Glomerular visceral epithelial cell (primary cell): ENCODE measurements at regions not wholly inside any gene's neighbourhood (a gene's known extent, or its start where the extent isn't known, plus 50 kb on each side); places are given as distances from the start of the nearest gene placed in this dataset.

ENCODE experiments used
- DNase-seq: peaks from one replicate; pipeline ENCODE4 v3.0.0-alpha.2; 2016; ENCODE audit errors: extremely low spot score

DNA sequence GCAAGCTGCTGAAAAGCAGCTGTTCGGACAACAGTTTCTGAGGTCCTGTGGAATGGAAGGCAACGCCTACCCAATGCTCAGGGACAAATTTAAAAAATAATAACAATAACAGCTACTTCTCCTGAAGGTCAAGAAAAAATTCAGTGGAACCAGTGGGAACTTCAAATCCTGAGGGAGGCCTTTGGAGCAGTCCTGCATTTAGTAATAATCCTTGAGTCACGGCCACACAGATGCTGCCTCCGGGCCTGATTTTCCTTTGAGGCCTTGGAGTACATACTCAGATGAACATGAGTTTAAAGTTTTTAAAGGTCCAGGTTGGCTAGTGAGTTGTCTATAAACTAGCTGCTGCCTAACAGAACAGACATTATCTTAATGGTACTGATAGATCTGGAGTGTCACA is 268.0 kb downstream of the MSRB3 start:
- no peak for DNase-seq

DNA sequence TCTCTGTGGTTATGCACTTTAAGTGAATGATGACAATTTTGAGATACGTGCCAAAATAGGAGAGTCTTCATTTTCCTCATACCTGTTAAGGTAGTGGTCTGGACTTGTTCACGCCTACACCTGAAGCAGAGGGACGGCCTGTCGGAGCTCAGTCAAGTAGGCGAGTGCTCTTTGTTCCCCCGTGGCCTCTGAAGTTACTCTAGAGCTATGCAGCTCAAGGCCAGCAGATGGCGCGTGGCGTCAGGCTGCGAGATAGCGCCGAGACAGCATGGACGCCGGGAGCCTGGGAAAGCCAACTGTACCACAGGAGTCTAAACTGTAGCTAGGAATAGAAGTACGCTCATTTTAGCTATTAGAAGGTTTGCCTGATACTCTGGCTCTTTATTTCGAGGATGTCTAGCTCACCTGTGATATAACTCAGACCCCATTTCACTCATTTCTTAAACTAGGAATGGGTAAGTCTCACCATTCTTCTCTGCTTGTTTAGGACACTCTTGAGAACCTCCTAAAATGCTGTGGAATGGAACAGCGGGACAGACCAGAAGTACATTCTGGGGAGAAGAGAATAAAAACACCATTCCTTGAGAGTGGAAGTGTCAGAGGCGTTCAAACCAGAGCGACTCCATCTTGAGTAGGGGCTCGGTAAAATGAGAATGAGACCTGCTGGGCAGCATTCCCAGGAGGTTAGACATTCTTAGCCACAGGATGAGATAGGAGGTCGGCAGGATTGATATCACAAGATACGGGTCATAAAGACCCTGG is 267.4 kb upstream of the HMGA2 start:
- DNase-seq = peak; percentile 77

DNA sequence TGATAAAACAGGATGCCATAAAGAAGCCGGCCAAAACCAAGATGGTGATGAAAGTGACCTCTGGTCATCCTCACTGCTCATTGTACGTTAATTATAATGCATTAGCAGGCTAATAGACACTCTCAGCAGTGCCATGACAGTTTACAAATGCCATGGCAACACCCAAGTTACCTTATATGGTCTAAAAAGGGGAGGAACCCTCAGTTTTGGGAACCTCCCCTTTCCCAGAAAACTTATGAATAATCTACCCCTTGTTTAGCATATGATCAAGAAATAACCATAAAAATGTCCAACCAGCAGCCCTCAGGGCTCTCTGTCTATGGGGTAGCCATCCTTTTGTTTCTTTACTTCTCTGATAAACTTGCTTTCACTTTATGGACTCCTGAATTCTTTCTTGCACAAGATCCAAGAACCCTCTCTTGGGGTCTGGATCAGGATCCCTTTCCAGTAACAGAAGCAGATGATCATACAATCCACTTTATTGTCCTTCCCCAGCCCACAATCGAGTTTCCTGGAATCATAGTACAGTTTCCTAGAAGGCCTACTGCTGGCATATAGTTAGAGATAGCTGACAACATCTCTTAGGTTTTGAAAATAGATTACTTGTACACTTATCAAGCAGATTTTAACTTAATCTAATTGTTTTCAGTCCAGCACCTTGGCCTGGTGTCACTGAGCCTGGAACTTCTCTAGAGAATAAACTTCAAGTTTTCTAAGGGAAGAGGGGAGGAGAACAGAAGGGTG is 266.7 kb upstream of the HMGA2 start:
- no peak for DNase-seq

DNA sequence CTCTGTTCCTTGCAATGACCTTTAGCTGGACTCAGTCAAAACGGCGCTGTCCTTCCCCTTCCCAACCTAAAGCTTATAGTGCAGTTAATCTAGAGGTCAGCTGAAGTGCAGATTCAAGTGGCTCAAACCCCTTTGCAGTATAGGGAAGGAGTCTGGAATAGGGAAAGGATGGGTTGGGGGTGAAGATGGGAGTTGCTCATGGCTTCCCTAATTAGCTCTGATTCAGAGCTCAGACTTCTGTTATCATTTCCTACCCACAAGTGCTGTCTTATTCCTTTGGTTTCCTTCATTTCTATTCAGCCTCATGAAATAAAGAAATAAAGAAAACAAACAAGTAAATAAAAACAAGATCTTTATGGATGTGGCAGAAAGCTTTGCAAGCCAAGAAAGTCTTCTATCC is 264.0 kb upstream of the HMGA2 start:
- DNase-seq = no peak

DNA sequence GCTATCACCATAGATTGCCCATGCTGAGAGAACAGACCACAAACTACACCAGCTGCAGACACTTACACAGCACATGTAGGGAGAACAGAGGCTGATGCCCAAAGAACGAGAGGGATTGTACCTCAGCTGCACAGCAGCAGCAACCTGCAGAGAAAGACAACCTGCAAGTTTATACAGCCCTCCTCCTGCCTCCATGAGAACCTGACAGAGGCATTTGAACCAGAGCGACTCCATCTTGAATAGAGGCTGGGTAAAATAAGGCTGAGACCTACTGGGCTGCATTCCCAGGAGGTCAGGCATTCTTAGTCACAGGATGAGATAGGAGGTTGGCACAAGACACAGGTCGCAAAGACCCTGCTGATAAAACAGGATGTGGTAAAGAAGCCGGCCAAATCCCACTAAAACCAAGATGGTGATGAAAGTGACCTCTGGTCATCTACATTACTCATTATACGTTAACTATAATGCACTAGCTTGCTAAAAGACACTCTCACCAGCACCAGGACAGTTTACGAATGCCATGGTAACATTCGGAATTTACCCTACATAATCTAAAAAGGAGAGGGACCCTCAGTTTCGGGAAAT is 262.4 kb upstream of the HMGA2 start:
- peak; percentile 84 for DNase-seq

DNA sequence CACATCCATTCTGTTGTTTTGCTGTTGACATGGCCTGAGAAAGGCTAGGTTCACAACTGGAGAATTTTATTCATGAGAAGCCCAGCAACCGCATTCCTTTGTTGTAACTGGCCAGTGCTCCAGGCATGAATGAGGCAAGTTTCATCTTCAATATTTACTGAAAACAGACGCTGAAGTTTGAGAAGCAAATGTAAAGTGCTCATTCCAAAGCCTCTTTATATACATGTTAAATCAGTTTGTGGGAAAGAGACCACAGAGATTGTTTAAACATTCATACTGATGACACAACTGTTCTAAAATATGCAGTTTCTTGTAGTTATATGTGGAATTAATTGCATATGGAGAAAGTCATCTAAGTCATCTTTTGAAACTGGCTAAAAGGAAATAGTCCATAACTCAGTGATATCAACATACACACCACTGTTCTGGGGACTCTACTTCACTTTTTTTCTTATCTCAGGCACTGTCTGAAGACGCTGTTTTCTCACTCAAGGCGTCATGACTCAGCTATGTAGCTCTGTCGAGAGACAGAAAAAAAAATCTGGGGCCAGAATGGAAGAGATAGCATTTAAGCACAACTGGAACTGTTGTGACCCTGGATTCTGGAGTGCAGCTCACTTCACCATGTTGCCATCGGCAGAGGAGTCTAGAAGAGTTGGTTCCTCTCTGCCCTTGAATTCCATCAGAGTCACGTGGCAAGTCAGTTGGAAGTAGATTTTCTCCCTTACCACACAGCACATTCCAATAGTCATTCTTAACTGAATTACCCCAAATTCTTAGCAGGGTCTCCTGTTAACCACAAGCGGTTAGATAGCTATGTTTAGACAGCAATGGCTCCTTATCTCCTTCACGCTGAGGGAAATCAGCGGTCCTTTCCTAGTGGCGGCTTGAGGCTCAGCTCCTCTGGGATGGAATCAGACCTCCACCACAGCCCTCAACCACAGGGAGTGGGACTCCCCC is 258.4 kb upstream of the HMGA2 start:
- peak; percentile 89 for DNase-seq

DNA sequence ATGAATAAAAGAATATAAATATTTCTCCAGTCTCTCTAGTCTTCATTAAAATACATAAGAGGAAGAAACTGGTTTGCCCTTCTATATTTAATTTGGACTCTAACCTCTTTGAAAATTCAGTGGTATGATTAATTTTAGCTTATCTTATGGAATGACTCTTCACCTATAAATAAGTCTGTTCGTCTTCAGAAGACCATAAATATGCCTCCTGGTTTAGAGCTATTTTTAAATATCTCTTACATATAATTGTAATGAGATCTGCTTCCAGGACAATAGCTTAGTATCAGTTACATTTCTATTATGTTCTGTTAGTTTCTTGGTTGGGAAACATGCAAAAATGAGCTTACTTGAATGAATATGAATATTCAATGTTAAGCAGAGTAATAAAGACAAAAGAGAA is 257.5 kb upstream of the HMGA2 start:
- no peak for DNase-seq

DNA sequence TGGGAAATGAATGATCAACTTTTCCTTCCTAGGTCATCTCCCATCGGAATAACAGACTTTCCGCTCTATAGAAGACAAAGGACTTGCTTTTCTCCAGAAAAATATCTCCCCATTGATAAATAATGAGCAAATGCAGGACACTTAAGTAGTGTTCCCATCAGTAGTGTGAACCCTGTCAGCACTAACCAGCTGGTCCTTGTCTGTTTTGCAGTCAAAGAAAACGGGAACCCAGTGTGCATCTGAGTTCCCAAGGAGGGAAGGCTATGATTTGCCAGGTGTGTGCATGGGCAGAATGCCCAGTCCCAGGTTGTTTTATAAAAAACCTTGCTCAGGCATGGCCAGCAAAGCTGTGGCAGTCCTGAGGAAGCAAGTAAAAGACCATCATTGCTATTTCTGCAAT is 256.5 kb upstream of the HMGA2 start:
- no peak for DNase-seq

DNA sequence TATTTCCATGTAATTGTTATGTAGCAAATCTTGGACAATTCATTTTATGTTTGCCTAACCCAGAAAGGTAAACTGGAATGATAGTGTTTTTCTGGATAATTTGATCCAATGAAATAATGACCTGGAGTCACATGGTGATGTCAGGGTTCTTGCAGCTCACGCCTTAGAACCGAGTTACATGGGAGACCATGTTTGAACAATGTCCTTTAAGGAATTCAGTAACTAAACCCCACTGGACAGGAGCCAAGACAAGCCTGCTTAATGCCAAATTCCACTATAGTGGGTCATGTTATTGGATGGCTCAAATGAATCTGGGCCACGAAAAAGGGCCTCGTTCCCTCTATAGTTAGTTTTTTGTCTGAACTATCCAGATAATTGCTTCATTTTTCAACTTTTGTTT is 255.8 kb upstream of the HMGA2 start:
- peak; percentile 81 for DNase-seq

DNA sequence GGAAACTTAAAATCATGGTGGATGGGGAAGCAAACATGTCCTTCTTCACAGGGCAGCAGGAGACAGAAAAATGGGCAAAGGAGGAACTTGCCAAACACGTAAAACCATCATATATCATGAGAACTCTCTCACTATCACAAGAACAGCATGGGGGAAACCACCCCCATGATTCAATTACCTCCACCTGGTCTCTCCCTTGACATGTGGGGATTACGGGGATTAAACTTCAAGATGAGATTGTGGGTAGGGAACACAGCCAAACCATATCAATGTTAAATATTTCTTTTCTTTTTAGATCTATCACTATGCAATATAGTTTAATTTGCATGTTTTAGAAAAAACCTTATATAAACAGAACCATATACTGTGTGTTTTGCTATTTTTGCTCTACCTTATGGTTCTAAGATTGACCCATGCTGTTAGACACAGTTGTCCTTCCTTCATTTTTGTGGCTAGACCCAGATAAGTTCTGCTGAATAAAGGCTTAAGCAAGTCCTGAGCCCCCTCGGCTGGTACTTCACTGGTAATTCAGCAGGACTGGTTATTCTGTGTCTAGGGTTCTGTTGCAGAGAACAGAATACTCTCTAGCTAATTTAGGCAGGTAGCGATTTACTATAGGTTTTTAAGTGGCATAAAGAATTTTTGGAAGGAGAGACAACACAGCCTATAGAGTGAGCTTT is 253.7 kb upstream of the HMGA2 start:
- DNase-seq = no peak

DNA sequence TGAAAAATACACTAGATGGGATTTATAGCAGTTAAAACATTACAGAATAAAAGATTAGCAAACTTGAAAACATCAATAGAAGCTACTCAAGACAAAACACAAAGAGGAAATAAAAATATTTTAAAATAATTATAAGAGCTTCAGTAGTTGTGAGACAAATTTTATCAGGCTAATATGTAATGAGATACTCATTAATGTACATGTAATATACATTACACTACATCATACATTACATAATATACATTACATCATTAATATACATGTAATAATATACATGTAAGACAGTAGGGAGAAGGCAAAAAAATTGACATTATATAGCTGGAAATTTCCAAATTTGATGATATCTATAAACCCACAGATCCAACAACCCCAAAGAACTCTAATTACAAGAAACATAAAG is 249.4 kb upstream of the HMGA2 start:
- DNase-seq = no peak

DNA sequence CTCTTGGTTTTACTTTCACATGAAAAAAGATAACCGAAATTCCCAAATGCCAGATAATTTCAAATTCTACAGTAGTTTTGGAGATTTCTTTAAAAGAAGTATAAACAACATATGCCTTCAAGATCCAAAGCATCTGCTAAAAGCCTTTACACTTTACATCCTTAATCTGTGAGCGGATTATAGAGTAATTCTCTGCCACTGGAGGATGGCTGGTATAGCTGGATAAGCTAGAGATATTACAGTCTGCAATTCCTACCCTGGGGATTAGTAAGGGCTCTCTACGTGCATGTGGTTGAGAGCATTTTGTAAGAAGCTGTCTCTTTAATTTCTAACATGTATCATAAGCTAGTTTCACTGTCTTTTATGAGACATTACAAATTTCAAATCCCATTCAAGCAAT is 240.3 kb upstream of the HMGA2 start:
- DNase-seq = no peak

DNA sequence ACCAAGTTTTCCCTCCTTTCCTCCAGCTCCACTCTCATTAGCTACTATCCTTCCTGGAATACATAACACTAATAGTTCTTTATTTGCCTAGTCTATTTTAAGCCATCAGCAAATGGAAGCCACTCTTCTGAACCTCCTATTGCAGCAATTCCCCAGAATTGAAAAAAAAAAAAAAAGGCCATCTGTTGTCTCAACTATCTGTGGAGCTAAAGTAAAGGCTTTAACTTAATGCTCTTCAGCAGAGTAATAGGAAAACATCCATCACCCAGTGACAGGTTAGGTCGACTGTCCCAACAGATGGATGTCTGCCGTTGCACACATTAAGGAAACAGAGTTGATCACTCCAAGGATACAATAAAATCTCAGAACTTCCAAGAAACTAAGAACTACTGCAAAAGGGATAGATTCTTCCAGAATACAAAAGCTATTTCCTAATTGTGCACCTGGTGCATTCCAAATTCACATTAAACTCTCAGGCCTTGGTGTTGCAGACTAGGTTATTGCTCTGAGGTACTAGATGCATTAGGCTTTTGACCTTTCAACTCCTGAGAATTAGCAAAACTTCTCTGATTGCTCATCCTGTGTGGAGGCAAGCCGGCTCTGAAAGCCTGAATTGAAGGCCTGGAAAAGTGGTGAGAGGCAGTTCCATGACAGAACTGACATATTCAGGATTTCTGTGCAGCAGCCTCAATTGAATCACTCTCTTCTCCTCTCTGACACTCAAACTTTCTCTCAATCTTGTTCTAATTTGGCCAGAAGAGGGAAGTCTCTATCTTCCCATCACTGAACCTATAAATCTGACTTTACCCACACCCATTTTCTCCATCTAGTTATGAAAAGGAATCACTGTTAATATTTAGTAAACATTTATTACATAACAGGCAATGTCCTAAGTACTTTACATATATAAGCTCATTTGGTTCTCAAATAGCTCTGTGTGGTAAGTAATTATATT is 238.4 kb upstream of the HMGA2 start:
- no peak for DNase-seq

DNA sequence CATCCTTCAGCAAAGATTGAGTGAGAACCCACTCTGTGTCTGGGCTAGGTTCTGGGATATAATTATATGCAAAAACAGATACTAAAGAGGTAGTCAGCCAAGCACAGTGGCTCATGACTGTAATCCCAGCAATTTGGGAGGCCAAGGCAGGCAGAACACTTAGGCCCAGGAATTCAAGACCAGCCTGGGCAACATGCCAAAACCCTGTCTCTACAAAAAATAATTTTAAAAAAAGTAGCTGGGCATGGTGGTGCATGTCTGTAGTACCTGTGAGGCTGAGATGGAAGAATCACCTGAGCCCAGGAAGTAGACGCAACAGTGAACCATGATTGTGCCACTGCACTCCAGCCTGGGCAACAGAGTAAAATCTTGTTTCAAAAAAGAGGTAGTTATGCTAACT is 237.5 kb upstream of the HMGA2 start:
- DNase-seq = no peak

DNA sequence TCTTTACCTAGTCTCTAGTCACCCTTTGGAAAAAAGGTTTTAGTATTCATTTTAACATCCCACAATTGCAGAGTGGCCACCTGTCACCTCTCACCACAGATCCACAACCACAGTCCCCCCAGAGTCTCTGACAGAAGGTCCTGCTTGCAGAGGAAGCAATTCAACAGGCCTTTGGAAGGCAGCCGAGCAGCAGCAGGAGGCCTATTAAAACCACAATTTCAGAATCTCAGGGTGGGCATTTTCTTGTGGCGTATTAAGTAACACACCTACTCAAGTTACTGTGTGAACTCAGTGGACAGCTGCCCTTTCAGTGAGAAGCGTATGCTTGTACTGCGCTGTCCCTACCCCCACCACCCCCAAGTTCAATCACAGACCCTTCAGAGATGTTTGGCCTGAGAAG is 234.0 kb upstream of the HMGA2 start:
- no peak for DNase-seq

DNA sequence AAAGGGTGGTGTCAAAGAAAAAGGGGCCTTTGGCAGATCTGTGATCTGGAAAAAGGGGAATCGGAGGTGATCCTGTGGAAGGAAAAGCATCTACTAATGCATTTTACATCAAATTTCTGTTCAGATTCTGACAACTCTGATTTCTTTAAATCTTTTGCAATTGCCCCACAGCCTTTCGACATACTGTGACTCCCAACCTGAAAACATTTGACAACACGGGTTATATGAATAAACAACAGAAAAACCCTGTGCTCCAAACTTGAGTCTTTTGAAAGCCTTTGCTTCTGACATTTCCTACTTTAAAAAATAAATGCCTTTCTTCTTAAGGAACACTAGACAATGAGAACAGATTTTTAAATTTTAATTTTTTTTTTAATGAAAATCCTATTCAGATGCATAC is 231.9 kb upstream of the HMGA2 start:
- DNase-seq = no peak

DNA sequence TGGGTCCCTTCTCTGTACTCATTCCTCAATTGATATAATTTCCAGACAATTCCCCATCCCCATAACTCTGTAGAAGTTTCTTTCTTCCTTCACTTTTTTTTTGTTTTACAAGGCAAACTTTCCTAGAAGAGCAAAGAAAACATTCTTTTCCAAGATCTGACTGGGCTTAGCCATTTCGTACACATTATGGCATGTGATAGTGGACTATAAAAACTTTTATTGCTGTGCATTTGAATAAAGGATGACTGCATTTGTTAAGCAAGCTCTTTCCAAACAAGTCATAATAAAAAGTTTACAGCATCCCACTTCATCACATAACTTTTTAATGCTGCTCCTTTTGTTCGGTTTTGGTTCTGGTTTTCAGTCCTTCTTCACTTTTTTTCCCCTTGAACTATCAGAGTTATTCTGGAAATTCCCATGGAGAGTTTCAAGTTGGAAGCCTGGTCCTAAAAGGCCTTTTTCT is 231.0 kb upstream of the HMGA2 start:
- DNase-seq = no peak

DNA sequence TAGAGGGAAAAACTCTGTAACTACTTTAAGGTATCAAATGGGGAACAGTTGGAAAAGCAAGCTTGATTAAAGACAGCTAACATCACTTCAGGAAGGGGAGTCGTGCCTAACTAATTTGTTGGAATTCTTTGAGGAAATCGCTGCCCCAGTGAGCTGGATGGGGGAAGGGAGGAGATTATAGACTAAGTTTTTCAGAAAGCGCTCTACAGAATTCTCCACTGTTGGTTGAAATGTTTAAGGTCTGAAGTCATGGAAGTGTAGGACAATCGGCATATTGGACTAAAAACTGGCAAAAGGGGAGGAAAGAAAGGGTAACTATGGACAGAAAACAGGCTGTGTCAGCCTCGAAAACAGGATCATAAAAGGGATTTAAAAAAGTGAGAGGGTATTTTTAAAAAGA is 229.9 kb upstream of the HMGA2 start:
- peak; percentile 25 for DNase-seq

DNA sequence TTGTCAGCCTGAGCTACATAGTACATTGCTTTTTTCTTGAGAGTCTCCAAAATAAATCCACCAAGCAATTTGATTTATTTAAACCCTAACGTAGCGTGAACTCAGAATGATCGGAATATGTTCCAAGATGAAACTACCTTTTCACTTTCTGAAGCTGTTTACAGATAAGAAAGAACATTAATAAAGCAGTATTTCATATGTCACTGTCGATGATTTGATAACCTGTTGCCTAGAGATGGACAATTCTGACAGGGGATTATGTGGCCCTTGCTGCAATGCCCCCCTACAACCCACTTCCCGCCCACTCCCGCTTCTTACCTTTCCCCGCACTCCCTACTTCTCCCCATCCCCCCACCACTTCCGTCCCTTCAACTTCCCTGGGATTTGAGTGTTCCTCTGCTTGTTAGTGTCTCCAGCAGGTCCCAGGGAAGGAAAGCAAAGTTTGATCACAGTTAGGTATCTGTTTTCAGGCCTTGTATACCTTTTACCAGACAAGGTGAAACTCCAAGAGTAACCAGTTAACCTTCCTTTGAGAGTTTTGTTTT is 229.2 kb upstream of the HMGA2 start:
- no peak for DNase-seq
